SK-N-SH (cell line): ENCODE measurements at regions not wholly inside any gene's neighbourhood (a gene's known extent, or its start where the extent isn't known, plus 50 kb on each side); places are given as distances from the start of the nearest gene placed in this dataset.

Experiments
- CTCF ChIA-PET: fragments of 300-600, 350-600 bp; formaldehyde crosslinking; extraction: SDS; loops from one replicate; lab custom pipeline; 2021; lab: Yijun Ruan, JAX
- POLR2A ChIA-PET: fragments of 350-600 bp; sonication (Branson Sonifier 250); formaldehyde crosslinking; extraction: SDS; loops from one replicate; lab custom pipeline; 2020; ENCODE audit warnings: antibody characterized with exemption, inconsistent platforms; lab: Yijun Ruan, JAX
- DNase-seq: peaks from one replicate; pipeline ENCODE4 v3.0.0; 2012
- H2AFZ ChIP-seq: fragments of 200-600 bp; sonication (generic); 2 replicates; pipeline ENCODE4 v1.8.1; 2016; ENCODE audit warnings: antibody characterized with exemption, mild to moderate bottlenecking, low read depth
- H3F3A ChIP-seq: fragments of 200-600 bp; sonication (generic); replicated peaks from 2 replicates; pipeline ENCODE3; 2016; ENCODE audit warnings: antibody characterized with exemption, mild to moderate bottlenecking; ENCODE audit not compliant: insufficient read depth
- H3K27ac ChIP-seq, 2 experiments: fragments of 200-500 bp in 1 of 2; fragments of 200-600 bp in 1 of 2; sonication (Bioruptor generic) in 1 of 2; sonication (generic), shearing (Covaris generic) in 1 of 2; 2 replicates each; pipeline versions ENCODE4 v1.5.1 to v1.6.1; 2014 to 2016; ENCODE audit warnings: low read depth in 2 of 2, inconsistent platforms in 1 of 2, low read length in 1 of 2, mild to moderate bottlenecking in 1 of 2, mixed read lengths in 1 of 2
- H3K27me3 ChIP-seq: fragments of 200-600 bp; sonication (generic), shearing (Covaris generic); 2 replicates; pipeline ENCODE4 v1.6.1; 2016; ENCODE audit warnings: mixed run types; ENCODE audit not compliant: insufficient read depth
- H3K36me3 ChIP-seq, 2 experiments: fragments of 200-500 bp in 1 of 2; fragments of 200-600 bp in 1 of 2; sonication (Bioruptor generic) in 1 of 2; sonication (generic) in 1 of 2; replicated peaks in 1 of 2; 2 replicates each; pipeline versions ENCODE3 to v1.5.1; 2014 to 2016; ENCODE audit warnings: low read length in 1 of 2, mild to moderate bottlenecking in 1 of 2; ENCODE audit not compliant: insufficient read depth in 2 of 2, control insufficient read depth in 1 of 2
- H3K4me1 ChIP-seq, 2 experiments: fragments of 200-500 bp in 1 of 2; fragments of 200-600 bp in 1 of 2; sonication (Bioruptor generic) in 1 of 2; sonication (generic), shearing (Covaris generic) in 1 of 2; 2 replicates each; pipeline versions ENCODE4 v1.5.1 to v1.6.1; 2014 to 2016; ENCODE audit warnings: low read depth in 1 of 2, low read length in 1 of 2, mixed run types in 1 of 2; ENCODE audit not compliant: insufficient read depth in 2 of 2, control insufficient read depth in 1 of 2
- H3K4me2 ChIP-seq: fragments of 200-600 bp; sonication (generic), shearing (Covaris generic); 2 replicates; pipeline ENCODE4 v1.6.1; 2017; ENCODE audit warnings: mixed run types
- H3K4me3 ChIP-seq, 2 experiments: fragments of 200-500 bp in 1 of 2; fragments of 200-600 bp in 1 of 2; sonication (Bioruptor generic) in 1 of 2; sonication (generic), shearing (Covaris generic) in 1 of 2; 2 replicates each; pipeline versions ENCODE4 v1.5.1 to v1.8.1; 2014 to 2016; ENCODE audit warnings: low read depth in 2 of 2, inconsistent platforms in 1 of 2, low read length in 1 of 2, mild to moderate bottlenecking in 1 of 2, mixed read lengths in 1 of 2, moderate library complexity in 1 of 2
- H3K79me2 ChIP-seq: fragments of 200-600 bp; sonication (generic); 2 replicates; pipeline ENCODE4 v1.8.1; 2017; ENCODE audit warnings: mild to moderate bottlenecking; ENCODE audit not compliant: insufficient read depth
- H3K9ac ChIP-seq: fragments of 200-600 bp; sonication (generic); 2 replicates; pipeline ENCODE4 v1.6.1; 2017; ENCODE audit warnings: mixed run types
- H3K9me2 ChIP-seq: fragments of 200-600 bp; sonication (generic); 2 replicates; pipeline ENCODE4 v1.6.1; 2017; ENCODE audit warnings: mixed run types
- H3K9me3 ChIP-seq: fragments of 200-600 bp; sonication (generic); 2 replicates; pipeline ENCODE4 v1.6.1; 2017; ENCODE audit warnings: mixed run types, mild to moderate bottlenecking, moderate library complexity
- H4K20me1 ChIP-seq: fragments of 200-600 bp; sonication (generic); 2 replicates; pipeline ENCODE4 v1.6.1; 2017; ENCODE audit warnings: mild to moderate bottlenecking, mixed run types; ENCODE audit not compliant: insufficient read depth
- CHD2 ChIP-seq: fragments of 150-350 bp; IDR thresholded peaks from 2 replicates; pipeline ENCODE4 v1.6.1; 2018; ENCODE audit warnings: low read length; ENCODE audit not compliant: partially characterized antibody
- GABPA ChIP-seq: IDR thresholded peaks from 2 replicates; pipeline ENCODE4 v1.4.0; 2012; ENCODE audit warnings: low read depth, mild to moderate bottlenecking
- GATA2 ChIP-seq: sonication (generic); formaldehyde crosslinking; IDR thresholded peaks from 2 replicates; pipeline ENCODE4 v1.5.0; 2020; ENCODE audit warnings: mild to moderate bottlenecking, missing genetic modification reagents
- RFX5 ChIP-seq: IDR thresholded peaks from 2 replicates; pipeline ENCODE4 v1.6.1; 2012; ENCODE audit warnings: mild to moderate bottlenecking, improper control_type of control experiment, low read length
- YY1 ChIP-seq: IDR thresholded peaks from 2 replicates; pipeline ENCODE4 v1.4.0; 2012; ENCODE audit warnings: low read depth, mild to moderate bottlenecking
- WGBS: methylation state at CpG from one replicate; pipeline ENCODE4 v1.1.6; 2017; ENCODE audit warnings: low lambda C conversion rate; 5-methylcytosine and 5-hydroxymethylcytosine counted together
- TF ChIP-seq, protein P1 (sequence below): fragments of 150-350 bp; IDR thresholded peaks from 2 replicates; pipeline ENCODE4 v1.6.1; 2017; ENCODE audit warnings: antibody characterized with exemption, low read length, low read depth, borderline replicate concordance
- TF ChIP-seq, protein P2 (sequence below): IDR thresholded peaks from 2 replicates; pipeline ENCODE4; 2012

DNA sequence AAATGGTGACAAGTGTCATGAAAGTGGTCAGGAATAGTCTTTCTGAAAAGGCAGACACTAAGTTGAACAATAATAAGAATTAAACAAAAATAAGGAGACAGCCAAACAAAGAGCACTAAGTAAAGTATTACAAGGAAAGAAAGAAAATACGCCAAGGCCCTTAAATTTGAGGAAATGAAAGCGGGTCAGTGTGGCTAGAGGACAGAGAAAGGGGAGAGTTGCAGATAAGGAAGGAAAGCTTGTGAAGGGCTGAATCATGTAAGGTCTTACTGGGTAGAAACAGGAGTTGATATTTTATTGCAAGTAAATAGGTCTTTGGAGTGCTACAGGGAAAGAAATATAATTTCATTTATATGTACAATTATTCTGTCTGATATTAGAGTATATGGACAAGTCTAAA is 732.1 kb downstream of the EPHA7 start:
- H3F3A ChIP-seq: no peaks in the 10 kb centered on the region
- DNase-seq: no peak
- WGBS: 10% methylated on average over 2 of the region's 2 CpGs
- H3K9ac ChIP-seq: no peak overlapping the region
- no peaks in the 10 kb centered on the region for H3K27me3 ChIP-seq
- H3K4me2 ChIP-seq: no peak overlapping the region
- H3K9me3 ChIP-seq: no peaks in the 10 kb centered on the region
- H3K79me2 ChIP-seq: no peaks in the 10 kb centered on the region
- H3K4me3 ChIP-seq: no peak overlapping the region
- no peaks in the 10 kb centered on the region for H3K9me2 ChIP-seq
- H3K27ac ChIP-seq: no peak overlapping the region
- H3K36me3 ChIP-seq: no peaks in the 10 kb centered on the region
- H3K4me1 ChIP-seq: no peaks in the 10 kb centered on the region
- TF ChIP-seq RFX5: no peak
- TF ChIP-seq, protein P1, sequence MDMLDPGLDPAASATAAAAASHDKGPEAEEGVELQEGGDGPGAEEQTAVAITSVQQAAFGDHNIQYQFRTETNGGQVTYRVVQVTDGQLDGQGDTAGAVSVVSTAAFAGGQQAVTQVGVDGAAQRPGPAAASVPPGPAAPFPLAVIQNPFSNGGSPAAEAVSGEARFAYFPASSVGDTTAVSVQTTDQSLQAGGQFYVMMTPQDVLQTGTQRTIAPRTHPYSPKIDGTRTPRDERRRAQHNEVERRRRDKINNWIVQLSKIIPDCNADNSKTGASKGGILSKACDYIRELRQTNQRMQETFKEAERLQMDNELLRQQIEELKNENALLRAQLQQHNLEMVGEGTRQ: no peak
- TF ChIP-seq, protein P2, sequence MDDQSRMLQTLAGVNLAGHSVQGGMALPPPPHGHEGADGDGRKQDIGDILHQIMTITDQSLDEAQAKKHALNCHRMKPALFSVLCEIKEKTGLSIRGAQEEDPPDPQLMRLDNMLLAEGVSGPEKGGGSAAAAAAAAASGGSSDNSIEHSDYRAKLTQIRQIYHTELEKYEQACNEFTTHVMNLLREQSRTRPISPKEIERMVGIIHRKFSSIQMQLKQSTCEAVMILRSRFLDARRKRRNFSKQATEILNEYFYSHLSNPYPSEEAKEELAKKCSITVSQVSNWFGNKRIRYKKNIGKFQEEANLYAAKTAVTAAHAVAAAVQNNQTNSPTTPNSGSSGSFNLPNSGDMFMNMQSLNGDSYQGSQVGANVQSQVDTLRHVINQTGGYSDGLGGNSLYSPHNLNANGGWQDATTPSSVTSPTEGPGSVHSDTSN: no peak
- TF ChIP-seq YY1: no peak
- TF ChIP-seq CHD2: no peak
- no peak for TF ChIP-seq GATA2
- no peak for TF ChIP-seq GABPA
- no peaks in the 10 kb centered on the region for H4K20me1 ChIP-seq
- no peak overlapping the region for H2AFZ ChIP-seq
- ChIA-PET CTCF (interaction anchor here (1.0 kb wide), 1 partner anchor 118 kb away, joined by 3 read pairs; no protein-coding TSS in a partner anchor), POLR2A (no interaction called here)

DNA sequence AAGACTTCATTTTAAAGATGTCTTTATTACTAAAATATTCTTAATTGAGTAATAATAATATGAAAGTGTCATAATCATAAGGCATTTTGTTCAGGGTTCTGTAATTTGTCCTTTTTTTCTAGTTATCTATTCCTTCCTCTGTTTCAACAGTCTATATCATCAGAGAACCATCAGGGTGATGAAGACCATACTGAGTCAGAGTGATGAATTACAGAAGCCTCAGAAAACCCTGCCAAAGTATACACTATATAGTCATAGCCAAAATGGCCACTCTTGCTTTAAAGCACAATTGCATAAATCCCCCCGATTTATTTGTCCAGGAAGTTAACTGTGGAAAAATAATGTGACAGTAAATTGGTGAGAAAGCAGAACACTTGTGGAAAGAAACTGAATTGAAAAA is 735.0 kb downstream of the EPHA7 start:
- ChIA-PET CTCF (no interaction called here), POLR2A (no interaction called here)
- Histone ChIP-seq H3K79me2 (no peaks in the 10 kb centered on the region), H3K4me3 (no peak overlapping the region), H3F3A (no peaks in the 10 kb centered on the region), H4K20me1 (no peaks in the 10 kb centered on the region), H3K36me3 (no peaks in the 10 kb centered on the region), H3K27me3 (no peaks in the 10 kb centered on the region), H2AFZ (no peak overlapping the region), H3K9ac (no peak overlapping the region), H3K9me3 (no peaks in the 10 kb centered on the region)
- DNase-seq: no peak
- TF ChIP-seq, protein P2: no peak
- TF ChIP-seq, protein P1: no peak
- TF ChIP-seq, all 33 proteins: peak for 0
- Histone ChIP-seq H3K4me1 (no peaks in the 10 kb centered on the region), H3K27ac (no peak overlapping the region), H3K4me2 (no peak overlapping the region), H3K9me2 (no peaks in the 10 kb centered on the region)
- WGBS: 21% methylated on average over 1 of the region's 1 CpG
